NCI-H226 (cell line): ENCODE measurements at regions not wholly inside any gene's neighbourhood (a gene's known extent, or its start where the extent isn't known, plus 50 kb on each side); places are given as distances from the start of the nearest gene placed in this dataset.
"Not testable (repeated sequence)": the region's sequence is repeated elsewhere in the genome, so short reads cannot be mapped to it uniquely, and the experiment has no call there.

Experiments
- DNase-seq: peaks from one replicate; pipeline ENCODE4 v3.0.0-alpha.2; 2015

DNA sequence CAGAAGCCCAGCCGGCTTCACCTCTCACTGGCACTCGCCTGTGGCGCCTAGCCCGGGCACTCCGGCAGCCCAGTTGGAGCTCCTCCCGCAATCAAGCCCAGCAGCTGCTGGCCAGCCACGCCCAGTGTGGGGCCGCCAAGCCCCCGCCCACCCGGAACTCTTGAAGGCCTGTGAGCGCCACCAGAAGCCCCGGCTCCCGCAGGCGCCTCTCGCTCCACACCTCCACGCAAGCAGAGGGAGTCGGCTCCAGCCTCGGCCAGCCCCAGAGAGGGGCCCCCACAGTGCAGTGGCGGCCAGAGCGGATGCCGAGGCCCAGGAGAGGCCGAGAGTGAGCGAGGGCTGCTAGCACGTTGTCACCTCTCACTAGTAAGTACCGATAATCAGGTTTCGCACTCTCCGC lies 240.7 kb downstream of the TFEC start:
- no peak for DNase-seq

GRCh38 chr7:115789473-115789872 lies 241.1 kb downstream of the TFEC start:
- DNase-seq = not testable (repeated sequence)

GRCh38 chr7:115782696-115783490 lies 247.7 kb downstream of the TFEC start:
- no peak for DNase-seq

GRCh38 chr7:115779561-115779960 lies 251.0 kb downstream of the TFEC start:
- no peak for DNase-seq

DNA sequence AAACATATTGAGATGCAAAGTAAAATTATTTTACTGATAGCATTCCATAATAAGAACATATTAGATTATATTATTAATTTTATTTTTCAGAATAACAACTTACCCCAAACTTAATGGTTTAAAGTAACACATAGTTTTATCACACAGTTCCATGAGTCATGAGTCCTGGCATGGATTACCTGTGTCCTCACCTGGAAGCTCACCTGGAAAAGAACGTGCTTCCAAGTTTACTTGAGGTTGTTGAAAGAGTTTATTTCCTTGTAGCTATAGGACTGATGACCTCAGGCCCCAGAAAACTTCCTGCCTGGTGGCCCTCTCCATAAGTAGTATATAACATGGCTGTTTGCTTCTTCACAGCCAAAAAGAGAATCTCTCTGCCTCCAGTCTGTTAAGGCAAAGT lies 254.6 kb downstream of the TFEC start:
- no peak for DNase-seq

- no peak for DNase-seq
Measured at GRCh38 chr7:115763347-115763746, 267.2 kb downstream of the TFEC start.

- no peak for DNase-seq
Measured at GRCh38 chr7:115758025-115758424, 272.5 kb downstream of the TFEC start.

GRCh38 chr7:115754226-115754625 lies 276.3 kb downstream of the TFEC start:
- DNase-seq = no peak

DNA sequence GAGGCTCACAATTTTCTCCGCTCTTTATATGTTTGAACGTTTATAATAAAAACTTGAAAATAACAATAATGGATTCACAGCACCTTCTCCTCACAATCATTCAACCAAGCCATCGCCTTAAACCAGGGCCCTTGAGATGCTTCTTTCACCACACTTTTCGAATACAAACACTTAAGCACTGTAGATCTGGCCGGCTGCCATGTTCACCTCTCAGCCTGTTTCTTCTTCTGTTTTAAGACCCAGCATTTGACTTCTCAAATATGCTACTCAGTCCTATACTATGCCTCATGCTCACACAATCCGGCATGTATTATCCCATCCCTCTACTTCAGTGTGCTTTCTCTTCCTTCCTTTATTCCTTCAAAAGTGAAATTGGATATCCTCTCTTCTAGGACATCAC lies 280.6 kb downstream of the TFEC start:
- no peak for DNase-seq

DNA sequence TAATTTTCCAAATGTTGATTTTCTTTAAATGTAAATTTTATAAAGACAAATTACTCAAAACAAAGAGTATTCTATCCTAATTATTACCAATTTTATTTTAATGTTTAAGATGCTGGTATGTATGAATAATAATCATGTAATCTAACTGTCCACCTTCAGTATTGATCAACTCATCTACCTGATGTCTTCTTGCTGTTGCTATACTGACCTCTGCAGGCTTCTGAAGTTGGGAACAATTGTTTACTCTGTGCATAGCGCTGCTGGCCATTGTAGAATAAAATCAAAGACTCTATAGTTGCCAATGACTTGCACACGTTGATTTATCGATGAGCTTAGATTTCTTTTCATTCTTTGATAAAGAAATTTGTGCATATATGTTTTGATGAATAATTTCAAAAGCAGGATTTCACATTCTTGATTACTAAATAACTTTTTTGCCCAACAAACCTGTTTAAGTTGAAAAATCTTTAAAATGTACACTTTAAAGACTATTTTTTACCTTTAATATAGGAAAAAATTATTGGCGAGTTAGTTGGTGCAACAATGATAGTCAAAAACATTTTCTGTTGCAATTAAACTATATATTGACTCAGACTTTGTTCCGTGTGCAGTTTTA lies 282.3 kb downstream of the TFEC start:
- no peak for DNase-seq

- no peak for DNase-seq
Measured at GRCh38 chr7:115747174-115747573, 283.4 kb downstream of the TFEC start.

DNA sequence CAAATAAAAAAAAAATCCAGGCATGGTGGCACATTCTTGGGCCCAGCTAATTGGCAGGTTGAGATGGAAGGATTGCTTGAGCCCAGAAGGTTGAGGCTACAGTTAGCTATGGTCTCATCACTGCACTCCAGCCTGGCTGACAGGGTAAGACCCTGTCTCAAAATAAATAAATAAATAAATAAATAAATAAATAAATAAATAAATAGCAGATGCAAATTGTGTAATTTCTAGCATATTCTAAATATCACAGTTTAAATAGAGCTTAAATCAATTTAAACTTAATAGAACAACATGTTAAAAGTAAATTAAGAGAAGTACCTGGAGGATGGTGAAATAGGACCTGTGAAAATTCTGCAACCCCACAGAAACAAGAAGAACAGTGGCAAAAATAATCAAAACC lies 290.5 kb downstream of the TFEC start:
- no peak for DNase-seq

DNA sequence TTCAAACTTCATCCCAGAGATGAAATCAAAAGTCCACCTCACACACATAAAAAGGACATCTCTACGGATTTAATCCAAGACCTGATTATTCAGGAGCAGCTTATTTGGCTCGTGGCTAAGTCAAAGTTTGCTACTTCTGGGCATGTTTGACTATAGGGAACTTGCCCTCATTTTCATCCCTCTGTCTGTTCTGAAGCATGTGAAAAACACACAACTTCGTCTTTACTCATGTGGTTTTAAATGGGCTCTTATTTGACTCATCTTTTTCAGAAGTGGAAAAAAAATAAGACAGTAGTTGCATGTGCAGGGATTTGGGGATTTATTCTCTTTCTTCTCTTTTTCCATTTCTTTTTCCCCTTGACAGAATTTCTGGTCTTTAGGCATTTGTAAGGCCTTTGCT lies 295.9 kb downstream of the TFEC start:
- no peak for DNase-seq

DNA sequence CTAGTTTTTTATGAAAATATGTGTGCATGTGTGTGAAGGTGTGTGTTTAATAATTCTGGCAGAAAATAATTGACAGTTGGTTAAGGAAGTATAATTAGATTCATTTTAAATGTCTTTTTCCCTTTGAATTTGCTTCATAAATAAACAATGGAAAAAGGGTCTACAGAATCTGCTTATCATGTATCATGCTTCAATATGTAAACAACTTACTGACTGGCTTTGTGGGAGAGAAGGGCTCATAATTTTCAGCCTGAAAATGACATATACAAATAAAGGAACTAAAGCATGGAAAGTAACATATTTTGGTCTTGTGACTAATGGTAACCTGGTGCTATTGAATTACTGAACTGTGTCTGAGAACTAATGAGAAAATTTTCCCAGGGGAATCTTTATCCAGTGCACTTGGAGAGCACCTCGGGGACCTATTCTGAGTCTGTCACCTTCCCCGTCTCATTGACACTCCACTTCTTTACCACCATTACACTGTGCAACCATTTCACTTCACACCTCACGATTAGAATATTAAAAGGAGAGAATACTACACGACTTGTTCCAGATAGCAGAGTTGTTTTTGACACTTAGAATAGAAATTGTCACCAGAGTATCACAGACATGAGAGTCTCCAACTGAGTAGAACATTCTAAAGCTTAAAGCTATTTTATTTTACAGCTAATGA lies 298.6 kb downstream of the TFEC start:
- DNase-seq = no peak

DNA sequence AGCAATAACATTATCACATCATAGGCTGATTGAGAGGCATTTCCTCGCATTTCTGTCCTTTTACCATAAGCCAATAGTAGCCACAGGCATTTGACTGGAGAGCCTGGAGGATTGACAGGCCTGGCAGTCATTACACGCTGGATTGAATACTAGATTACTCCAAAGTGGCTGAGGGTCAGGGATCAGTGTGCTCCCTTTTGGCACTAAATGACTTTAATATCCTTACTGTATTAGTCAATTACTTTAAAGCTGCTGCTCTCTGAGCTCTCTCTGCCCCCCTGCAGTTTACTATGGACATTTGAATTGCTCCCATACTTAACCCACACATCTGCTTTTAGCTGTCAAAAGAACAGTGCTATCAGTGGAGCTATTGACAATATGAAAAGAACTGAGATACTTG lies 302.0 kb downstream of the TFEC start:
- no peak for DNase-seq

DNA sequence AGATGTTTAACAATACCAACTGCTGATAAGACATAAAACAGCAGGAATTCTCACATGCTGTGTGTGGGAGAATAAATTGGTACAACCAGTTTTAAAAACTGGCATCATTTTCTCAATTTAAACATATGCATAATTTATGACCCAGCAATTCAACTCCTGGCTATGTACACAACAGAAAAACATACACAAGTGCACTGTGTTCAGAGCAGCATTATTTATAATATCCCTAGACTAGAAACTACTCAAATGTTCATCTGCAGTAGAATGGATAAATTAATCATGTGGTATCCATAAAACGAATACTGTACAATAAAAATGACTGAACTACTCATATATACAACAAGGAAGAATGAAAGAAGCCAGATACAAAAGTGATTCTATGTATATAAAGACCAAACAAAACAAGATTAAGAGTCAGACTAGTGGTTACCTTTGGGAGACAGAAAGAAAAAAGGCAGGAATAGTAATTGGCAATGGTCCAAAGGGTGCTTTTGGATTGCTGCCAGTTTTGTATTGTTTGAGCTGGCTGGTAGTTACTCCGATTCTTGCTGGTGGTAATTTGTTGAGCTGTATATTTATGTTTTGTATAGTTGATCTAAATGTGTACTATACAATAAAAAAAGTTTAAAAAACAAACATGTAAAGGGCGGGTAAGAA lies 306.0 kb downstream of the TFEC start:
- DNase-seq = peak; percentile 27

DNA sequence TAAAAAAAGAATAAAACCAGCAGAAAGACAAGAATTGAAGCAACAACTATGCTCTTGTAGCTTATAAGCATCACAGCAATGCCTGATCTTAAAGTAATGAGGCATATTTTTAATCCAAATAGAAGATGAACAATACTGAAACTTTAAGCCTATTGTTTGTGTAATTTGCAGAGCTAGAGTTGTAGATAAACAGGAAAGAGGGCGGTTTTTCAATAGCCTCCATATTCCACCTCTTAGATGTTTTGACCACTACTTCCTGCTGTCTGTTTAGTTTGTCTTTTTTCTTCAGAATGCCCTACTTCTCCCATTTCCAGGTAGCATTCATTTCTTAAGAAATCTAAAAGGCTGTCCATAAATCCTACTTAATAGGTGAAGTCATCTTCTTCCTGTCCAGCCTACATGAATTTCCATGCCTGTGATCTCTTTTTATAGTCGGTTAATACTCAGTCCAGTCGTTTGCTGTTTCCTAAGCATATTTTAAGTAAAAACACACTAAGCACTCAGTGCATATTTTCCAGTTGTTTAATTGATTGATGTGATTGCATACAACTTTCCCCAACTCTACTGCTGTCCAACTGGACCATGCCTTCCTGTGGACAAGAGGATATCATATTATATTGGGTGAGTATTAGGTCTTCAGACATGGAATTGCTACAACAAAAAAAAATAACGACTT lies 308.1 kb downstream of the TFEC start:
- DNase-seq = no peak

GRCh38 chr7:115721293-115722217 lies 309.0 kb downstream of the TFEC start:
- no peak for DNase-seq

DNA sequence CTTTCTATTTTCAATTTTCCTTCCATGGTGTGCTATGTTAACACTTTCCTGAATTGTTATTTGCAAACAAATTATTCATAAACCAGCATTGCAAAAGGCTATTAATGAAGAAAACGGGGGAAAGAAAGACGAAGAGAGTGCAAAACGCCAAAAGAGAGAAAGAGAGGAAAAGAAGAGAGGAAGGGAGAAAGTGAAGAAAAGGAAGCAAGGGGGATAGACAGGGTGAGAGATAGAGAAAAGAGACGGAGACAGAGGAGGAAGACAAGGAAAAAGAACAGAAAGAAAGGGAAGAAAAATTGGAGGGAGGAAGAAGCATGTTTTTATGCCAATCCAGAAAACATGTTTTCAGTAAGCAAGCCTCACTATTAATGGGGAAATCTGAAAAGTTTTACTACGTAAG lies 310.6 kb downstream of the TFEC start:
- DNase-seq = no peak

DNA sequence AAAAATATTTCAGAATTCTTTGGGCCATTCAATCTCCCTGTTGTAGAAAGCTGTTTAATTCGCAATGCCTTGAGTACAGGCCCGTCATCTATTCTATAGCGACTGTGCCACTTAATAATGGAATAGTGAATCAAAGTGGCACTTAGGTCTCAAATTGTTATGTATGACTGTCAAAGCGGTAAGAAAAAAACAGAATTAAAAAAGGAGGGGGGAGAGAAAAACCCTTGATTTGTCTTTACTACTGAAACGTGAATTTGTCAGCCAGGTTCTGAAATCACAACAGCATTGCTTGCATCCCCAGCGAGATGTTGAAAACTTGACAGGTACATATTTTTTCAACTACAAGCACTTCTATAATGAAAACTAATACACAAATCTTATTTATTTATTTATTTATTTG lies 320.9 kb downstream of the TFEC start:
- DNase-seq = no peak

- no peak for DNase-seq
Measured at GRCh38 chr7:115708013-115708341, 322.6 kb downstream of the TFEC start.
